Coronary artery (tissue), 2 donors: ENCODE measurements at regions not wholly inside any gene's neighbourhood (a gene's known extent, or its start where the extent isn't known, plus 50 kb on each side); places are given as distances from the start of the nearest gene placed in this dataset.

Experiments used
- DNase-seq: peaks from one replicate; pipeline ENCODE4 v3.0.0-alpha.2; 2017; ENCODE audit warnings: low spot score
- H3K27ac ChIP-seq, 2 donors: fragments of 200-600 bp; sonication (generic); one replicate each; pipeline ENCODE4 v1.5.1; 2016 to 2019
- H3K4me3 ChIP-seq: fragments of 200-600 bp; sonication (generic); 2 replicates; pipeline ENCODE4 v1.5.1; 2016; ENCODE audit warnings: mild to moderate bottlenecking, moderate library complexity
- CTCF ChIP-seq: fragments of 200-600 bp; sonication (generic); IDR thresholded peaks from one replicate; pipeline ENCODE4 v1.5.1; 2019; ENCODE audit warnings: antibody characterized with exemption

DNA sequence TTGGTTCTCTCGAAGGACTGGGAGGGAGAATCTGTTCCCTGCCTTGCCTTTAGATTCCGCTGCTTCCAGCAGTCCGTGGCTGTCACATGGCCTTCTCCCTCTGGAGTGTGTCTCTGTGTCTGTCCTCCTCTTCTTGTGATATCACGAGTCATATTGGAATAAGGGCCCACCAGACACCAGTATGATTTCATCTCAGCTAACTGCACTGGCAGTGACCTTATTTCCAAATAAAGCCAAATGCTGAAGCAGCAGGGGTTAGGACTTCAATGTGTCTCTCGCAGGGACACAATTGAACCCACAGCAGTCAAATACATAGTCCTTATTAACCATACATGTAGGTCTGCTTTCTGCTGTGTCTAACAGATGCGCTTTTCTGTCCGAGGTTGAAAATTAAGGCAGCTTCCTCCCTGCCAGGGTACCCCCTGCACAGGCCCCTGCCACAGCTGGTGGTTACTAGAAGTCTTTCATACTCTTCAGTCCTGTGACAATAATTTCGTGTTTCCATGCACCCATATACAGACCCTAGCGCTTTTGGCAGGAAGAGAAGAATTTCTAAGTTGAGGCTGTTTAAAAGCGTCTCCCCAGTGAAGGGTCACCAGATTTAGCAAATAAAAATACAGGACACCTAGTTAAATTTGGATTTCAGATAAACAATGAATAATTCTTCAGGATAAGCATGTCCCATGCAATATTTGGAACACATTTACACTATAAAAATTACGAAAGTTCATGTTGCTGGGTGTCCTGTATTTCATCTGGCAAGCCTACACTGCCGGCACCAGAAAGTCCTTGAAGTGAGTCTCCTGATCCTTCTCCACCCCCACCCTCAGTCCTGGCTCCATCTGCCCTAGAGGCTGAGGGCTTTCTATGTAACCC lies 182.1 kb downstream of the ETS2 start:
- TF ChIP-seq CTCF, result no peak
- H3K27ac ChIP-seq, result peak overlapping the region in 1 of 2 donors; percentile 62
- no peak for DNase-seq

DNA sequence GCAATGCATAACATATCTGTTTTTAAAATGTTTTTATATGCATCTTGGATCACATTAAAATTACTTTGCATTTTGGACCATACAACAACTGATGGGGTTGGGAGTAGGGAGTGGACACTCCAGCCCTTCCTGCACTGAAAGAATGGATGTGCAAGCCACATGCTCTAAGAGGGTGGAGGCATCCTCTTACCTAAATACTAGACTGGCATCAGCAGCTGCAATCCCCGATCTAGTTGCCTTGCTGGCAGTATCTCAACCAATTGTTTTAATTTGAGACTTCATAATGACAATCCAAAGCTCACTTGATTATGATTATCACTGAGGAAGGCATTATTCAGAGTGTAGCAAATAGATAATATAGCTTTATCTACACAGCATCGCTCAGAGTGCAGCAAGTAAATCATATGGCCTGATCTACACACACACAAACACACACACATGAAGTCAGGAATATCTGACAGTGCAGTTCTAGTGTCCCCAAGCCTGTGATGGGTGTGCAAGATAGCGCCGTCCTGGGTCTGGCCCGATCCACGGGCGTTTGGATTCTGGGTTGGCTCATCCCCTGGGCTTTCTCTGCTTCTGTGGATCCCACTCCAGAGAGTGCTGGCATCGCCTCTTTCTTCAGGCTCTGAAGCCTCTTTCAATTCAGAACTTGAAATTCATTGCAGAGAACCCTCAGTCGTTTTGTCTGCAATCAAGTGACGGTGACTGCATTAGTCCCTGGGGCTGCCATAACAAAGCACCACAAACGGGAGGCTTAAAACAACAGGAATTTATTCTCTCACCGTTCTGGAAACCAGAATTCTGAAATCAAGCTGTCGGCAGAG lies 181.3 kb downstream of the ETS2 start:
- no peak for DNase-seq
- H3K27ac ChIP-seq, result peak overlapping the region in 1 of 2 donors; percentile 62
- no peak for TF ChIP-seq CTCF
- no peak overlapping the region for H3K4me3 ChIP-seq

More for the DNA sequence above, 182.1 kb downstream of the ETS2 start:
- H3K4me3 ChIP-seq, result no peak overlapping the region

GRCh38 chr21:38986406-38986805 lies 180.7 kb downstream of the ETS2 start:
- no peak overlapping the region for H3K27ac ChIP-seq
- no peak for TF ChIP-seq CTCF
- no peak for DNase-seq
- H3K4me3 ChIP-seq, result no peak overlapping the region

- H3K4me3 ChIP-seq, result no peak overlapping the region
Measured at GRCh38 chr21:38985568-38986378, 180.0 kb downstream of the ETS2 start.

GRCh38 chr21:38984982-38985567 lies 179.3 kb downstream of the ETS2 start:
- no peak for DNase-seq
- no peak for TF ChIP-seq CTCF
- H3K4me3 ChIP-seq, result no peak overlapping the region
- H3K27ac ChIP-seq, result peak overlapping the region; percentile 36 to 71

More at GRCh38 chr21:38985568-38986378, 180.0 kb downstream of the ETS2 start:
- H3K27ac ChIP-seq, result peak overlapping the region; percentile 20 to 71
- DNase-seq, result peak; percentile 81
- no peak for TF ChIP-seq CTCF

GRCh38 chr21:38984568-38984967 lies 178.8 kb downstream of the ETS2 start:
- DNase-seq, result no peak
- Histone ChIP-seq H3K27ac (peak overlapping the region in 1 of 2 donors; percentile 71), H3K4me3 (no peak overlapping the region)
- TF ChIP-seq CTCF, result no peak
